ENCODE measurements at regions not wholly inside any gene's neighbourhood (a gene's known extent, or its start where the extent isn't known, plus 50 kb on each side); places are given as distances from the start of the nearest gene placed in this dataset.

DNA sequence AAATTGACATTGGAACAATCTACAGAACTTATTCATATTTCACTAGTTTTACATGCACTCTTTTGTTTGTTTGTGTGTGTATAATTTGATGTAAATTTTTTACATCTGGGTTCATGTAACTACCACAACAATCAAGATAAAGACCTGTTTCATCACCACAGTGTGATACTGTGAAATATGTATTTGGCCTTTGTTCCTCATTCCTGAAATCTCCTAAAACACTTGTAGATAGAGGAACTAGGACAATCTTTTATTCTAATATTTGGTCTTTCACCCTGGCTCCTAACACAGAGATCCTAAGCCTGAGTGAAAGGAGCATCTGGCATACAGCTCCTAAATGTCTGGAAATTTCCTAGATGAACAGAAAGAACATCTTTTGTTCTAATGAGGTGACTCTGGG is 155.0 kb upstream of the GPR149 start:
- H3K4me2 ChIP-seq (ENCODE audit: low read length) = no peak overlapping the region
- H3K9ac ChIP-seq (ENCODE audit: low read length) = no peak overlapping the region
- no peaks in the 10 kb centered on the region for H4K20me1 ChIP-seq (ENCODE audit: insufficient read depth)
- no peak overlapping the region for H3K27ac ChIP-seq (ENCODE audit: low read length)
- no peaks in the 10 kb centered on the region for H3K79me2 ChIP-seq (replicated peaks; ENCODE audit: insufficient read depth, low read length)
- no peaks in the 10 kb centered on the region for H3K9me2 ChIP-seq (ENCODE audit: insufficient read depth, low read length)
- H3K9me3 ChIP-seq (ENCODE audit: low read length) = no peaks in the 10 kb centered on the region
- no peak overlapping the region for H3K4me3 ChIP-seq (ENCODE audit: low read length)
- H3F3A ChIP-seq (ENCODE audit: insufficient read depth, low read length, poor library complexity, severe bottlenecking) = no peaks in the 10 kb centered on the region
- no peaks in the 10 kb centered on the region for H3K27me3 ChIP-seq (ENCODE audit: insufficient read depth, low read depth, low read length)
- no peaks in the 10 kb centered on the region for H3K36me3 ChIP-seq (ENCODE audit: insufficient read depth, low read length)
- peak overlapping the region; percentile 16 for H2AFZ ChIP-seq (ENCODE audit: low read depth, low read length)
- TF ChIP-seq, protein P1, sequence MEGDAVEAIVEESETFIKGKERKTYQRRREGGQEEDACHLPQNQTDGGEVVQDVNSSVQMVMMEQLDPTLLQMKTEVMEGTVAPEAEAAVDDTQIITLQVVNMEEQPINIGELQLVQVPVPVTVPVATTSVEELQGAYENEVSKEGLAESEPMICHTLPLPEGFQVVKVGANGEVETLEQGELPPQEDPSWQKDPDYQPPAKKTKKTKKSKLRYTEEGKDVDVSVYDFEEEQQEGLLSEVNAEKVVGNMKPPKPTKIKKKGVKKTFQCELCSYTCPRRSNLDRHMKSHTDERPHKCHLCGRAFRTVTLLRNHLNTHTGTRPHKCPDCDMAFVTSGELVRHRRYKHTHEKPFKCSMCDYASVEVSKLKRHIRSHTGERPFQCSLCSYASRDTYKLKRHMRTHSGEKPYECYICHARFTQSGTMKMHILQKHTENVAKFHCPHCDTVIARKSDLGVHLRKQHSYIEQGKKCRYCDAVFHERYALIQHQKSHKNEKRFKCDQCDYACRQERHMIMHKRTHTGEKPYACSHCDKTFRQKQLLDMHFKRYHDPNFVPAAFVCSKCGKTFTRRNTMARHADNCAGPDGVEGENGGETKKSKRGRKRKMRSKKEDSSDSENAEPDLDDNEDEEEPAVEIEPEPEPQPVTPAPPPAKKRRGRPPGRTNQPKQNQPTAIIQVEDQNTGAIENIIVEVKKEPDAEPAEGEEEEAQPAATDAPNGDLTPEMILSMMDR (IDR thresholded peaks at IDR 0.05; ENCODE audit: poor library complexity, severe bottlenecking) = no peak
- TF ChIP-seq SMC3 (conservative IDR thresholded peaks at IDR 0.05; ENCODE audit: poor library complexity) (no peak), RAD21 (conservative IDR thresholded peaks at IDR 0.05) (no peak)

DNA sequence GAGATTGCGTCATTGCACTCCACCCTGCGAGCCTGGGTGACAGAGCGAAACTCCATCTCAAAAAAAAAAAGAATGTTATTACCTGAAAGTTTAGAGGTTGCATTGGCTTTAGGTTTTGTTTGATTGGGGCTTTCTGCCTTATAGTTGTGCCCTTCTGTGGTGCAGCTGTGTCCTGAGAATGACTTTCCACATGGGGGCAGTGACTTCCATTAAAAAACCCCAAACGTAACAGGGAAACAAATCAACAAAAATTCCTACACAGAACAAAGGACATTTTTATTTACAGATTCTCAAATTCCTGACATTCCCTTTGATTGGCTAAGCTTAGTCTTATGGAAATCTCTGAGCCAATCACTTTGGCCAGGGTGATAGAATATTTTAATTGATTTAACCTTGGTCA is 154.1 kb upstream of the GPR149 start:
- H3K36me3 ChIP-seq (ENCODE audit: insufficient read depth, low read length) = no peaks in the 10 kb centered on the region
- H3K4me2 ChIP-seq (ENCODE audit: low read length) = no peak overlapping the region
- no peaks in the 10 kb centered on the region for H3F3A ChIP-seq (ENCODE audit: insufficient read depth, low read length, poor library complexity, severe bottlenecking)
- no peak overlapping the region for H3K4me3 ChIP-seq (ENCODE audit: low read length)
- no peak overlapping the region for H3K27ac ChIP-seq (ENCODE audit: low read length)
- H4K20me1 ChIP-seq (ENCODE audit: insufficient read depth) = no peaks in the 10 kb centered on the region
- H3K79me2 ChIP-seq (replicated peaks; ENCODE audit: insufficient read depth, low read length) = no peaks in the 10 kb centered on the region
- H3K9me2 ChIP-seq (ENCODE audit: insufficient read depth, low read length) = no peaks in the 10 kb centered on the region
- TF ChIP-seq EP300 (conservative IDR thresholded peaks at IDR 0.05; ENCODE audit: poor library complexity, severe bottlenecking) = no peak
- TF ChIP-seq TAF1 (IDR thresholded peaks at IDR 0.05; ENCODE audit: low read depth) = no peak
- TF ChIP-seq, protein P2, sequence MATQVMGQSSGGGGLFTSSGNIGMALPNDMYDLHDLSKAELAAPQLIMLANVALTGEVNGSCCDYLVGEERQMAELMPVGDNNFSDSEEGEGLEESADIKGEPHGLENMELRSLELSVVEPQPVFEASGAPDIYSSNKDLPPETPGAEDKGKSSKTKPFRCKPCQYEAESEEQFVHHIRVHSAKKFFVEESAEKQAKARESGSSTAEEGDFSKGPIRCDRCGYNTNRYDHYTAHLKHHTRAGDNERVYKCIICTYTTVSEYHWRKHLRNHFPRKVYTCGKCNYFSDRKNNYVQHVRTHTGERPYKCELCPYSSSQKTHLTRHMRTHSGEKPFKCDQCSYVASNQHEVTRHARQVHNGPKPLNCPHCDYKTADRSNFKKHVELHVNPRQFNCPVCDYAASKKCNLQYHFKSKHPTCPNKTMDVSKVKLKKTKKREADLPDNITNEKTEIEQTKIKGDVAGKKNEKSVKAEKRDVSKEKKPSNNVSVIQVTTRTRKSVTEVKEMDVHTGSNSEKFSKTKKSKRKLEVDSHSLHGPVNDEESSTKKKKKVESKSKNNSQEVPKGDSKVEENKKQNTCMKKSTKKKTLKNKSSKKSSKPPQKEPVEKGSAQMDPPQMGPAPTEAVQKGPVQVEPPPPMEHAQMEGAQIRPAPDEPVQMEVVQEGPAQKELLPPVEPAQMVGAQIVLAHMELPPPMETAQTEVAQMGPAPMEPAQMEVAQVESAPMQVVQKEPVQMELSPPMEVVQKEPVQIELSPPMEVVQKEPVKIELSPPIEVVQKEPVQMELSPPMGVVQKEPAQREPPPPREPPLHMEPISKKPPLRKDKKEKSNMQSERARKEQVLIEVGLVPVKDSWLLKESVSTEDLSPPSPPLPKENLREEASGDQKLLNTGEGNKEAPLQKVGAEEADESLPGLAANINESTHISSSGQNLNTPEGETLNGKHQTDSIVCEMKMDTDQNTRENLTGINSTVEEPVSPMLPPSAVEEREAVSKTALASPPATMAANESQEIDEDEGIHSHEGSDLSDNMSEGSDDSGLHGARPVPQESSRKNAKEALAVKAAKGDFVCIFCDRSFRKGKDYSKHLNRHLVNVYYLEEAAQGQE (IDR thresholded peaks at IDR 0.05; ENCODE audit: borderline replicate concordance) = no peak
- TF ChIP-seq, protein P1 (IDR thresholded peaks at IDR 0.05; ENCODE audit: poor library complexity, severe bottlenecking) = no peak
- no peaks in the 10 kb centered on the region for H3K9me3 ChIP-seq (ENCODE audit: low read length)
- H3K9ac ChIP-seq (ENCODE audit: low read length) = no peak overlapping the region
- no peak overlapping the region for H2AFZ ChIP-seq (ENCODE audit: low read depth, low read length)
- H3K27me3 ChIP-seq (ENCODE audit: insufficient read depth, low read depth, low read length) = no peaks in the 10 kb centered on the region

All from neural cell (in vitro differentiated cells).